ENCODE measurements at regions not wholly inside any gene's neighbourhood (a gene's known extent, or its start where the extent isn't known, plus 50 kb on each side); places are given as distances from the start of the nearest gene placed in this dataset.

- no peaks in the 10 kb centered on the region for H4K20me1 ChIP-seq (ENCODE audit: control insufficient read depth, extremely low read depth, insufficient read depth, low read length)
- H3K79me2 ChIP-seq (ENCODE audit: control insufficient read depth, insufficient read depth, low read length) = no peaks in the 10 kb centered on the region
- no peak overlapping the region for H3K4me2 ChIP-seq (ENCODE audit: control insufficient read depth, extremely low read depth, insufficient read depth, low read depth, low read length)
- H2AFZ ChIP-seq (ENCODE audit: control insufficient read depth, low read length) = no peak overlapping the region
- H3K9me3 ChIP-seq (ENCODE audit: control insufficient read depth, low read depth, low read length) = no peaks in the 10 kb centered on the region
- no peak overlapping the region for H3K4me3 ChIP-seq (ENCODE audit: control insufficient read depth in 2 of 3, extremely low read depth in 1 of 3, insufficient read depth in 2 of 3, low read depth in 1 of 3, low read length in 3 of 3)
- H3K27me3 ChIP-seq (ENCODE audit: control insufficient read depth, extremely low read depth, insufficient read depth, low read length) = no peaks in the 10 kb centered on the region
- dilution Hi-C loops (cut with MboI; ENCODE audit: extremely low pct_ligation_motif_present, low sequenced_read_pairs) = no loop called here
- H3K9me1 ChIP-seq (ENCODE audit: control insufficient read depth, extremely low read depth, insufficient read depth, low read length) = no peaks in the 10 kb centered on the region
- no peak for DNase-seq (ENCODE audit: low read depth, low spot score)
- H3K27ac ChIP-seq (ENCODE audit: control insufficient read depth, insufficient read depth, low read length) = no peak overlapping the region
- no peaks in the 10 kb centered on the region for H3K4me1 ChIP-seq (ENCODE audit: control insufficient read depth, extremely low read depth, insufficient read depth, low read length)
- FAIRE-seq = no peak
- H3K9ac ChIP-seq (ENCODE audit: control insufficient read depth, extremely low read depth, insufficient read depth, low read length) = no peak overlapping the region
- H3K36me3 ChIP-seq (ENCODE audit: control insufficient read depth in 2 of 2, extremely low read depth in 1 of 2, insufficient read depth in 2 of 2, low read length in 2 of 2) = no peaks in the 10 kb centered on the region
- TF ChIP-seq CTCF (optimal IDR thresholded peaks at IDR 0.05 in 1 of 3, IDR thresholded peaks at IDR 0.05 in 1 of 3, conservative IDR thresholded peaks at IDR 0.05 in 1 of 3; ENCODE audit: extremely low read depth in 1 of 3, insufficient read depth in 2 of 3, low read length in 3 of 3) (no peak), EZH2 (IDR thresholded peaks at IDR 0.05; ENCODE audit: low read length) (no peak)
Observed at GRCh38 chr4:147313108-147313507, 167.8 kb upstream of the EDNRA start.

- no peak overlapping the region for H2AFZ ChIP-seq (ENCODE audit: control insufficient read depth, low read length)
- H3K79me2 ChIP-seq (ENCODE audit: control insufficient read depth, insufficient read depth, low read length) = no peaks in the 10 kb centered on the region
- H3K27ac ChIP-seq (ENCODE audit: control insufficient read depth, insufficient read depth, low read length) = no peak overlapping the region
- FAIRE-seq = no peak
- TF ChIP-seq CTCF (optimal IDR thresholded peaks at IDR 0.05 in 1 of 3, IDR thresholded peaks at IDR 0.05 in 1 of 3, conservative IDR thresholded peaks at IDR 0.05 in 1 of 3; ENCODE audit: extremely low read depth in 1 of 3, insufficient read depth in 2 of 3, low read length in 3 of 3) (no peak), EZH2 (IDR thresholded peaks at IDR 0.05; ENCODE audit: low read length) (no peak)
- no peaks in the 10 kb centered on the region for H3K4me1 ChIP-seq (ENCODE audit: control insufficient read depth, extremely low read depth, insufficient read depth, low read length)
- no peak overlapping the region for H3K9ac ChIP-seq (ENCODE audit: control insufficient read depth, extremely low read depth, insufficient read depth, low read length)
- H3K4me3 ChIP-seq (ENCODE audit: control insufficient read depth in 2 of 3, extremely low read depth in 1 of 3, insufficient read depth in 2 of 3, low read depth in 1 of 3, low read length in 3 of 3) = no peak overlapping the region
- no peaks in the 10 kb centered on the region for H3K36me3 ChIP-seq (ENCODE audit: control insufficient read depth in 2 of 2, extremely low read depth in 1 of 2, insufficient read depth in 2 of 2, low read length in 2 of 2)
- dilution Hi-C loops (cut with MboI; ENCODE audit: extremely low pct_ligation_motif_present, low sequenced_read_pairs) = no loop called here
- no peak for DNase-seq (ENCODE audit: low read depth, low spot score)
- H4K20me1 ChIP-seq (ENCODE audit: control insufficient read depth, extremely low read depth, insufficient read depth, low read length) = no peaks in the 10 kb centered on the region
- H3K9me1 ChIP-seq (ENCODE audit: control insufficient read depth, extremely low read depth, insufficient read depth, low read length) = no peaks in the 10 kb centered on the region
- H3K4me2 ChIP-seq (ENCODE audit: control insufficient read depth, extremely low read depth, insufficient read depth, low read depth, low read length) = no peak overlapping the region
- no peaks in the 10 kb centered on the region for H3K9me3 ChIP-seq (ENCODE audit: control insufficient read depth, low read depth, low read length)
- H3K27me3 ChIP-seq (ENCODE audit: control insufficient read depth, extremely low read depth, insufficient read depth, low read length) = no peaks in the 10 kb centered on the region
Observed at GRCh38 chr4:147318586-147318985, 162.3 kb upstream of the EDNRA start.
